ENCODE measurements at regions not wholly inside any gene's neighbourhood (a gene's known extent, or its start where the extent isn't known, plus 50 kb on each side); places are given as distances from the start of the nearest gene placed in this dataset.

DNA sequence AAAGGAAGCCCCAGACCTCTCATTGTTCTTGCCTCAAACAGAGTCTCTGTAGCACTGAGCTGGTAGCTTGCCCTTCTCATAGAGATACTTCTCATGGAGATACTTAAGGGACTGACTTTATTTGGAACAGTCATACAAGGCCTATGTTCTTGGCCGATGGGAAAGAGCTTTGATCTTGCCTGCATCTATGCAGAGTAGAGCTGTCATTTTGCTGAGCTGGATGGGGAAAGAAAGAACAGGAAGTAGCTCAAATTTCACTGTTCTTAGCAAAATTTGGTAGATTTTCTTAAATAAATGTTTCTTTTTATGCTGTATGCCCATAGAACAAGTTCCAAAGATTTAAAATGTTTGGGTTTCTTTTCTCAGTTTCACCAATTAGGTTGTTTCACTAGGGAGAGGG lies 119.3 kb upstream of the SEC61G start:
- H3K9me3 ChIP-seq (ENCODE audit: control insufficient read depth in 1 of 2, low read length in 2 of 2), result no peaks in the 10 kb centered on the region
- H3K4me1 ChIP-seq (ENCODE audit: control insufficient read depth in 1 of 2, insufficient read depth in 2 of 2, low read length in 2 of 2), result no peaks in the 10 kb centered on the region
- no peaks in the 10 kb centered on the region for H3K27me3 ChIP-seq (ENCODE audit: low read depth, low read length)
- H3K36me3 ChIP-seq (ENCODE audit: control insufficient read depth in 1 of 2, insufficient read depth in 2 of 2, low read length in 2 of 2), result no peaks in the 10 kb centered on the region
- H3K27ac ChIP-seq (ENCODE audit: low read length), result no peak overlapping the region
- no peak overlapping the region for H3K4me3 ChIP-seq (ENCODE audit: low read depth in 1 of 2, low read length in 2 of 2)

DNA sequence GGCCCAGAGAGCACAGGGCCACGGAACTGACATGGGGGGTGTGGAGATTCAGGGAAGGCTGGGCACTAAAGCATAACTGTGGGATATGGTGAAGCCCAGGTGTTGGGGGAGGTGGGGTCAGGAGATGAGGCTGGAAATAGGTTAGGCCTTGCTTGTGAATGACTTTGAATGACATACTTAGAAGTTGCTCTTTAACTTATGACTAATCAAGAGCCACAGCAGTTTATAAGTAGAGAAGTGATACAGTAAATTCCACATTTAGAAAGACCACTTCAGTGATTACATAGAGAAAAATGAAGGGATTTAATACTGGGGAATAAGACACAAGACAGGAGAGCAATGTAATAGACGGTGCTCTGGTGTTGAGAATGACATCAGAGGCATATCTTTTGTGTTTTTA lies 120.8 kb upstream of the SEC61G start:
- H3K9me3 ChIP-seq (ENCODE audit: control insufficient read depth in 1 of 2, low read length in 2 of 2), result no peaks in the 10 kb centered on the region
- no peaks in the 10 kb centered on the region for H3K4me1 ChIP-seq (ENCODE audit: control insufficient read depth in 1 of 2, insufficient read depth in 2 of 2, low read length in 2 of 2)
- no peaks in the 10 kb centered on the region for H3K36me3 ChIP-seq (ENCODE audit: control insufficient read depth in 1 of 2, insufficient read depth in 2 of 2, low read length in 2 of 2)
- no peak overlapping the region for H3K4me3 ChIP-seq (ENCODE audit: low read depth in 1 of 2, low read length in 2 of 2)
- no peaks in the 10 kb centered on the region for H3K27me3 ChIP-seq (ENCODE audit: low read depth, low read length)
- H3K27ac ChIP-seq (ENCODE audit: low read length), result no peak overlapping the region

- no peaks in the 10 kb centered on the region for H3K4me1 ChIP-seq (ENCODE audit: control insufficient read depth in 1 of 2, insufficient read depth in 2 of 2, low read length in 2 of 2)
- H3K4me3 ChIP-seq (ENCODE audit: low read depth in 1 of 2, low read length in 2 of 2), result no peak overlapping the region
- H3K36me3 ChIP-seq (ENCODE audit: control insufficient read depth in 1 of 2, insufficient read depth in 2 of 2, low read length in 2 of 2), result no peaks in the 10 kb centered on the region
- H3K9me3 ChIP-seq (ENCODE audit: control insufficient read depth in 1 of 2, low read length in 2 of 2), result no peaks in the 10 kb centered on the region
- H3K27me3 ChIP-seq (ENCODE audit: low read depth, low read length), result no peaks in the 10 kb centered on the region
- no peak overlapping the region for H3K27ac ChIP-seq (ENCODE audit: low read length)
Measured at GRCh38 chr7:54880326-54880989, 121.4 kb upstream of the SEC61G start.

- Histone ChIP-seq H3K36me3 (ENCODE audit: control insufficient read depth in 1 of 2, insufficient read depth in 2 of 2, low read length in 2 of 2) (no peaks in the 10 kb centered on the region), H3K4me1 (ENCODE audit: control insufficient read depth in 1 of 2, insufficient read depth in 2 of 2, low read length in 2 of 2) (no peaks in the 10 kb centered on the region), H3K27ac (ENCODE audit: low read length) (no peak overlapping the region), H3K27me3 (ENCODE audit: low read depth, low read length) (no peaks in the 10 kb centered on the region), H3K4me3 (ENCODE audit: low read depth in 1 of 2, low read length in 2 of 2) (no peak overlapping the region), H3K9me3 (ENCODE audit: control insufficient read depth in 1 of 2, low read length in 2 of 2) (no peaks in the 10 kb centered on the region)
Measured at GRCh38 chr7:54881816-54882520, 123.0 kb upstream of the SEC61G start.

GRCh38 chr7:54882694-54883093 lies 123.7 kb upstream of the SEC61G start:
- no peak overlapping the region for H3K27ac ChIP-seq (ENCODE audit: low read length)
- no peaks in the 10 kb centered on the region for H3K36me3 ChIP-seq (ENCODE audit: control insufficient read depth in 1 of 2, insufficient read depth in 2 of 2, low read length in 2 of 2)
- no peaks in the 10 kb centered on the region for H3K9me3 ChIP-seq (ENCODE audit: control insufficient read depth in 1 of 2, low read length in 2 of 2)
- no peaks in the 10 kb centered on the region for H3K4me1 ChIP-seq (ENCODE audit: control insufficient read depth in 1 of 2, insufficient read depth in 2 of 2, low read length in 2 of 2)
- H3K4me3 ChIP-seq (ENCODE audit: low read depth in 1 of 2, low read length in 2 of 2), result no peak overlapping the region
- no peaks in the 10 kb centered on the region for H3K27me3 ChIP-seq (ENCODE audit: low read depth, low read length)

GRCh38 chr7:54883576-54883975 lies 124.6 kb upstream of the SEC61G start:
- Histone ChIP-seq H3K4me1 (ENCODE audit: control insufficient read depth in 1 of 2, insufficient read depth in 2 of 2, low read length in 2 of 2) (no peaks in the 10 kb centered on the region), H3K4me3 (ENCODE audit: low read depth in 1 of 2, low read length in 2 of 2) (no peak overlapping the region), H3K27me3 (ENCODE audit: low read depth, low read length) (no peaks in the 10 kb centered on the region), H3K27ac (ENCODE audit: low read length) (no peak overlapping the region), H3K36me3 (ENCODE audit: control insufficient read depth in 1 of 2, insufficient read depth in 2 of 2, low read length in 2 of 2) (no peaks in the 10 kb centered on the region), H3K9me3 (ENCODE audit: control insufficient read depth in 1 of 2, low read length in 2 of 2) (no peaks in the 10 kb centered on the region)

DNA sequence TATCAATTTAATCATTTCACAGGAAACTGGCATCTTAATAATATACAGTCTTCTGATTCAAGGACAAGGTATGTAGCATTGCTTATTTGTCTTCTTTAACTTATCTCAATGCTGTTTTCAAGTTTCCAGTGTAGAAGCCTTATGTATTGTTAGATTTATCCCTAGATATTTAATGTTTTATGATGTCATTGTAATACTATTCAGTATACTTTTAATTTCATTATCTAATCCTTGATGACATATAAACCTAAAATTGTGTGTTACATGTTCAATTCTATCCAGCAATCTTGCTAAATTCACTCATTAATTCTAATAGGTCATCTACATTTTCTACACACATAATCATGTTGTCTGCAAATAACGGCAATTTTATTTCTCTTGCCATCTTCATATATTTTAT lies 126.3 kb upstream of the SEC61G start:
- Histone ChIP-seq H3K36me3 (ENCODE audit: control insufficient read depth in 1 of 2, insufficient read depth in 2 of 2, low read length in 2 of 2) (no peaks in the 10 kb centered on the region), H3K9me3 (ENCODE audit: control insufficient read depth in 1 of 2, low read length in 2 of 2) (no peaks in the 10 kb centered on the region), H3K27ac (ENCODE audit: low read length) (no peak overlapping the region), H3K27me3 (ENCODE audit: low read depth, low read length) (no peaks in the 10 kb centered on the region), H3K4me3 (ENCODE audit: low read depth in 1 of 2, low read length in 2 of 2) (no peak overlapping the region), H3K4me1 (ENCODE audit: control insufficient read depth in 1 of 2, insufficient read depth in 2 of 2, low read length in 2 of 2) (no peaks in the 10 kb centered on the region)

DNA sequence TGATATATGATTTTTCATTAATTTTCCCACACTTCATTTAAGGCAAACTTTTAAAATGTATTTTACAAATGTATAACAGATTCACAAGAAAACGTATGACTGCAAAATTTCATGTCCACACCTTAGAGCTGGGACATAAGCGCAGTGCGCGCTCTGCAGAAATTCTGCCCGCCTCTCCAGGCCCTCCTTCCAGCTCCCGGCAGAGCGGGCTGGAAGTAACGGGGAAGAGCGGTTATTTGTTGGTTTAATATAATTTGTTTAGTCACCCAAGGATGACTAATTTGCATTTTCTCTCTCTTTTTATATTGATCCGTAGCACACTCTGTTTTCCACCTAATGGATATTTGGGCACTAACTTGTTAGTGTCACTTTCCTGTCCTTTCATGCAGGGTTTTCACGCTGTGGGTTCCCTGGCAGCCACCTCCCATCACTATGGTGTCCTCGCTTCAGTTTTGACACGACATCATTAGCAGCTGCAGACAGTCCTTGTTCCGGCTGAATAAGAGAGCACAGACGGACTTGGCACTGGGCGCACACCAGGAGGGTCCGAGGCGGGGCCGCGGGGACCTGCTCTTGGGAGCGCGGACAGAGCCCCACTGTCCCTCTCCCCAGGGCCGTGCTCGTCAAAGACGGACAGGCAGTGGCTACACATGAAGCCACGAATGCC lies 129.2 kb upstream of the SEC61G start:
- no peak overlapping the region for H3K27ac ChIP-seq (ENCODE audit: low read length)
- H3K4me1 ChIP-seq (ENCODE audit: control insufficient read depth in 1 of 2, insufficient read depth in 2 of 2, low read length in 2 of 2), result no peaks in the 10 kb centered on the region
- no peaks in the 10 kb centered on the region for H3K9me3 ChIP-seq (ENCODE audit: control insufficient read depth in 1 of 2, low read length in 2 of 2)
- no peaks in the 10 kb centered on the region for H3K36me3 ChIP-seq (ENCODE audit: control insufficient read depth in 1 of 2, insufficient read depth in 2 of 2, low read length in 2 of 2)
- peak overlapping the region; percentile 48 to 54 for H3K4me3 ChIP-seq (ENCODE audit: low read depth in 1 of 2, low read length in 2 of 2)
- no peaks in the 10 kb centered on the region for H3K27me3 ChIP-seq (ENCODE audit: low read depth, low read length)

DNA sequence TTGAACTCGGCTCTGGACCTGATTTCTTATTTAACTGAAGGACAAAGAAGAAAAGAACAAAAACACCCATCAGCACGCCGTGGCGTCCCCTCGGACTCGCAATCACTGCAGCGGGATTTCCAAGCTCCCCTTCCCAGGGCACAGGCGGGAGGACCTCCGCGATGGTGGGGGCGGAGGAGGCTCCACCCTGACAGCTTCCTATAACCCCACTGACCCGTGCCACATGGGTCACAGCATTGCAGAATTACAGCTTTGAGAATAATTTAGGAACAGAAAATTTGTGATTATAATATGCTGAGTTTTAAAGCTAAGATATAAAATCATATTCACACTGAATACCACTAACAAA lies 129.7 kb upstream of the SEC61G start:
- Histone ChIP-seq H3K27me3 (ENCODE audit: low read depth, low read length) (no peaks in the 10 kb centered on the region), H3K36me3 (ENCODE audit: control insufficient read depth in 1 of 2, insufficient read depth in 2 of 2, low read length in 2 of 2) (no peaks in the 10 kb centered on the region), H3K4me1 (ENCODE audit: control insufficient read depth in 1 of 2, insufficient read depth in 2 of 2, low read length in 2 of 2) (no peaks in the 10 kb centered on the region), H3K27ac (ENCODE audit: low read length) (no peak overlapping the region), H3K4me3 (ENCODE audit: low read depth in 1 of 2, low read length in 2 of 2) (peak overlapping the region; percentile 48 to 54), H3K9me3 (ENCODE audit: control insufficient read depth in 1 of 2, low read length in 2 of 2) (no peaks in the 10 kb centered on the region)

GRCh38 chr7:54897891-54898290 lies 120.9 kb upstream of the EGFR start:
- H3K4me1 ChIP-seq (ENCODE audit: control insufficient read depth in 1 of 2, insufficient read depth in 2 of 2, low read length in 2 of 2), result no peaks in the 10 kb centered on the region
- no peak overlapping the region for H3K27ac ChIP-seq (ENCODE audit: low read length)
- no peak overlapping the region for H3K4me3 ChIP-seq (ENCODE audit: low read depth in 1 of 2, low read length in 2 of 2)
- H3K36me3 ChIP-seq (ENCODE audit: control insufficient read depth in 1 of 2, insufficient read depth in 2 of 2, low read length in 2 of 2), result no peaks in the 10 kb centered on the region
- H3K9me3 ChIP-seq (ENCODE audit: control insufficient read depth in 1 of 2, low read length in 2 of 2), result no peaks in the 10 kb centered on the region
- H3K27me3 ChIP-seq (ENCODE audit: low read depth, low read length), result no peaks in the 10 kb centered on the region

GRCh38 chr7:54898659-54899340 lies 120.0 kb upstream of the EGFR start:
- H3K4me1 ChIP-seq (ENCODE audit: control insufficient read depth in 1 of 2, insufficient read depth in 2 of 2, low read length in 2 of 2), result no peaks in the 10 kb centered on the region
- H3K4me3 ChIP-seq (ENCODE audit: low read depth in 1 of 2, low read length in 2 of 2), result no peak overlapping the region
- H3K27ac ChIP-seq (ENCODE audit: low read length), result no peak overlapping the region
- no peaks in the 10 kb centered on the region for H3K9me3 ChIP-seq (ENCODE audit: control insufficient read depth in 1 of 2, low read length in 2 of 2)
- no peaks in the 10 kb centered on the region for H3K27me3 ChIP-seq (ENCODE audit: low read depth, low read length)
- no peaks in the 10 kb centered on the region for H3K36me3 ChIP-seq (ENCODE audit: control insufficient read depth in 1 of 2, insufficient read depth in 2 of 2, low read length in 2 of 2)

Measured in muscle layer of duodenum (tissue), 2 donors.